ENCODE measurements at regions not wholly inside any gene's neighbourhood (a gene's known extent, or its start where the extent isn't known, plus 50 kb on each side); places are given as distances from the start of the nearest gene placed in this dataset.

DNA sequence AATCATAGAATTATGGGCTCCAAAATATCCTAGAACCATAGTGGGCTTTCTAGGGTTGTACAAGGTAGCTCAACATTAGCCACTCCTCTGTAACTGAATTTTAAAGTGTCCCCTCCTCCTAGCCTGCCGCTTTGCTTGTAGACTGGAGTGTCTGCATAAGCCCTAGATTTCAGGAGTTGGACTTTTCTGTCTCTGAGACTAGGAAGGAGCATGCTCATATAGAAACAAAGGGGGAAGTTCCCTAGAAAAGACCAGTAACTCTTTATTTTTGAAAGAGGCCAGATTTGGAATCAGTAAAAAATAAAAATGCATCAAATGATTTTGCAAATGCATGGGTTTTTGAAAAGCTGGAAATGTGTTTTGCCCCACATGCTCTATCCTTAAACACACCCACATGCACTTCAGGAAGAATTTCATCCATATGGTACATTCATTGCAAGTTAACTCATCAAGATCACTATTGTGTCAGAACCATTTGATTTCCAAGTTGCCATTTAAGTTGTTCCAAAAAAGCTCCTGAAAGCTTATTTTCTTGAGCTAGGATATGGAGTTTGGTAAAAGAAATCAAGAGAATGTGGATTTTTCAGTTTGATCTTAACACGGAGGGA, 121.0 kb upstream of the NR3C1 start:
- no TSS peak for BruUV-seq (replicated peaks)
- no peaks in the 10 kb centered on the region for H3K9me3 ChIP-seq (ENCODE audit: low read length)
- POLR2A ChIA-PET, result no interaction called here
- ATAC-seq (no peak), FAIRE-seq (no peak), DNase-seq (ENCODE audit: low spot score) (no peak)
- CTCF ChIA-PET (ENCODE audit: low intra/inter-chr PET ratio, low total read pairs), result no interaction called here
- 97% methylated on average over 2 of the region's 2 CpGs for WGBS (ENCODE audit: low lambda C conversion rate)
- no peaks in the 10 kb centered on the region for H3K27me3 ChIP-seq (ENCODE audit: control insufficient read depth in 1 of 2, insufficient read depth in 2 of 2, low read length in 2 of 2)
- TF ChIP-seq, protein P1, sequence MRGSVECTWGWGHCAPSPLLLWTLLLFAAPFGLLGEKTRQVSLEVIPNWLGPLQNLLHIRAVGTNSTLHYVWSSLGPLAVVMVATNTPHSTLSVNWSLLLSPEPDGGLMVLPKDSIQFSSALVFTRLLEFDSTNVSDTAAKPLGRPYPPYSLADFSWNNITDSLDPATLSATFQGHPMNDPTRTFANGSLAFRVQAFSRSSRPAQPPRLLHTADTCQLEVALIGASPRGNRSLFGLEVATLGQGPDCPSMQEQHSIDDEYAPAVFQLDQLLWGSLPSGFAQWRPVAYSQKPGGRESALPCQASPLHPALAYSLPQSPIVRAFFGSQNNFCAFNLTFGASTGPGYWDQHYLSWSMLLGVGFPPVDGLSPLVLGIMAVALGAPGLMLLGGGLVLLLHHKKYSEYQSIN (CRISPR knock-in tag; IDR thresholded peaks at IDR 0.05; ENCODE audit: borderline replicate concordance), result no peak
- TF ChIP-seq CENPX (CRISPR knock-in tag; IDR thresholded peaks at IDR 0.05), result no peak
- no peak for TF ChIP-seq ERF (CRISPR knock-in tag; IDR thresholded peaks at IDR 0.05)
- no peak for TF ChIP-seq NFE2L2 (IDR thresholded peaks at IDR 0.05; ENCODE audit: low read length)
- TF ChIP-seq ZNF446 (CRISPR knock-in tag; IDR thresholded peaks at IDR 0.05), result no peak
- no peak for TF ChIP-seq SIX4 (CRISPR knock-in tag; IDR thresholded peaks at IDR 0.05)
- no peak for TF ChIP-seq ZNF549 (CRISPR knock-in tag; IDR thresholded peaks at IDR 0.05)
- TF ChIP-seq MED13 (CRISPR knock-in tag; IDR thresholded peaks at IDR 0.05), result no peak
- no peak for TF ChIP-seq ZNF143 (CRISPR knock-in tag; IDR thresholded peaks at IDR 0.05)
- TF ChIP-seq, protein P2, sequence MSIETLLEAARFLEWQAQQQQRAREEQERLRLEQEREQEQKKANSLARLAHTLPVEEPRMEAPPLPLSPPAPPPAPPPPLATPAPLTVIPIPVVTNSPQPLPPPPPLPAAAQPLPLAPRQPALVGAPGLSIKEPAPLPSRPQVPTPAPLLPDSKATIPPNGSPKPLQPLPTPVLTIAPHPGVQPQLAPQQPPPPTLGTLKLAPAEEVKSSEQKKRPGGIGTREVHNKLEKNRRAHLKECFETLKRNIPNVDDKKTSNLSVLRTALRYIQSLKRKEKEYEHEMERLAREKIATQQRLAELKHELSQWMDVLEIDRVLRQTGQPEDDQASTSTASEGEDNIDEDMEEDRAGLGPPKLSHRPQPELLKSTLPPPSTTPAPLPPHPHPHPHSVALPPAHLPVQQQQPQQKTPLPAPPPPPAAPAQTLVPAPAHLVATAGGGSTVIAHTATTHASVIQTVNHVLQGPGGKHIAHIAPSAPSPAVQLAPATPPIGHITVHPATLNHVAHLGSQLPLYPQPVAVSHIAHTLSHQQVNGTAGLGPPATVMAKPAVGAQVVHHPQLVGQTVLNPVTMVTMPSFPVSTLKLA (IDR thresholded peaks at IDR 0.05), result no peak
- in situ Hi-C loops (cut with HindIII; ENCODE audit: extremely low pct_ligation_motif_present, low pct_unique_long_range_greater_than_20kb), result no loop called here
- no peak overlapping the region for H2AFZ ChIP-seq (ENCODE audit: low read length)
- no peaks in the 10 kb centered on the region for H4K20me1 ChIP-seq (ENCODE audit: insufficient read depth, low read length)
- H3K4me1 ChIP-seq (ENCODE audit: insufficient read depth, low read length), result peaks cover 23% of the 10 kb centered on the region
- no peak overlapping the region for H3K4me3 ChIP-seq (replicated peaks in 1 of 3; ENCODE audit: insufficient read depth in 1 of 3, low read depth in 2 of 3, low read length in 3 of 3)
- H3K4me2 ChIP-seq (ENCODE audit: low read depth, low read length), result no peak overlapping the region
- no peak overlapping the region for H3K9ac ChIP-seq (ENCODE audit: insufficient read depth, low read depth, low read length)
- no peaks in the 10 kb centered on the region for H3K79me2 ChIP-seq (ENCODE audit: insufficient read depth, low read length)
- H3K27ac ChIP-seq (ENCODE audit: extremely low read length, insufficient read depth, low read length), result no peak overlapping the region
- H3K36me3 ChIP-seq (replicated peaks in 1 of 2; ENCODE audit: control insufficient read depth in 1 of 2, insufficient read depth in 2 of 2, low read length in 2 of 2), result no peaks in the 10 kb centered on the region
- intact Hi-C loops (cut with micrococcal nuclease; ENCODE audit: unreplicated experiment), result no loop called here

Data from HepG2 (cell line).